Progenitor cell of endocrine pancreas (in vitro differentiated cells): ENCODE measurements at regions not wholly inside any gene's neighbourhood (a gene's known extent, or its start where the extent isn't known, plus 50 kb on each side); places are given as distances from the start of the nearest gene placed in this dataset.

Experiments
- DNase-seq: peaks from one replicate; pipeline ENCODE4 v3.0.0; 2021; ENCODE audit warnings: low spot score; ENCODE audit not compliant: unreplicated experiment
- H3K27ac Mint-ChIP-seq: 2 replicates; pipeline ENCODE4 v1.8.0; 2021; ENCODE audit warnings: mild to moderate bottlenecking, moderate library complexity, mixed read lengths
- H3K27me3 Mint-ChIP-seq: 2 replicates; pipeline ENCODE4 v1.8.0; 2021; ENCODE audit warnings: mixed read lengths
- H3K36me3 Mint-ChIP-seq: 2 replicates; pipeline ENCODE4 v1.8.0; 2022; ENCODE audit warnings: mixed read lengths; ENCODE audit not compliant: insufficient read depth
- H3K4me1 Mint-ChIP-seq: 2 replicates; pipeline ENCODE4 v1.8.0; 2021; ENCODE audit warnings: low read depth, mixed read lengths
- H3K4me3 Mint-ChIP-seq: 2 replicates; pipeline ENCODE4 v1.8.0; 2021; ENCODE audit warnings: low read depth, mild to moderate bottlenecking, moderate library complexity, mixed read lengths
- H3K9me3 Mint-ChIP-seq: 2 replicates; pipeline ENCODE4 v1.8.0; 2021; ENCODE audit warnings: low read depth, mixed read lengths
- TF ChIP-seq, protein P1 (sequence below): fragments of 200-600 bp; sonication (generic); IDR thresholded peaks from one replicate; pipeline ENCODE4 v1.5.0; 2021; ENCODE audit warnings: antibody characterized with exemption, mild to moderate bottlenecking; ENCODE audit not compliant: unreplicated experiment

DNA sequence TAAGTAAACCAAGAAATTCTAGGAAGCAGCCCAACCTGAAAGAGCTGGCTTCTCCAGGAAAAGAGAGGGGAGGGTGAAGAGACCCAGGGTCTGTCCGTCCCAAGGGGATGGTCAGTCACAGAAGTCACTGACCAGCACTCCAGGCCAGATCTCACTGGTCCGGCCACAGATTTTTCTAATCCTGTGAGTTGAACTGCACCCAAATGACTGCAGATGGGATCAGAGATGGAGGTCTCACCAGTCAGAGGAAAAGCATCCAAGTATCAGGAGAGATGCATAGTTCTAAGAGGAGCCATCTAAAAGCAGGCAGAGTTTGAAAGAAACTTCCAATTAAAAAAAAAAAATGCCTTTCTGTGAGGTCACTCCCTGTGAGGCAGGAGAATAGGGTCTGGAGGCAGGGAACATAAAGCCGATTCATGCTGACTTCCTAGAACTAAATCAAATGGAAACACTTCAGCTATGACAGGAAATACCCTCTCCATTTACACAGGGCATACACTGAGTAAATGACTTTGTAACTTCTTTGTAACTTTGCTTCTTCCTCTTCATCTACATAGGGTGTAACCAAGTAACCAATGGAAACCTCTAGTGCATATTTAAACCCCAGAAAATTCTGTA is 144.5 kb downstream of the CCDC34 start:
- no peaks in the 10 kb centered on the region for H3K9me3 Mint-ChIP-seq
- peak overlapping the region; percentile 79 for H3K27ac Mint-ChIP-seq
- no peaks in the 10 kb centered on the region for H3K27me3 Mint-ChIP-seq
- TF ChIP-seq, protein P1, sequence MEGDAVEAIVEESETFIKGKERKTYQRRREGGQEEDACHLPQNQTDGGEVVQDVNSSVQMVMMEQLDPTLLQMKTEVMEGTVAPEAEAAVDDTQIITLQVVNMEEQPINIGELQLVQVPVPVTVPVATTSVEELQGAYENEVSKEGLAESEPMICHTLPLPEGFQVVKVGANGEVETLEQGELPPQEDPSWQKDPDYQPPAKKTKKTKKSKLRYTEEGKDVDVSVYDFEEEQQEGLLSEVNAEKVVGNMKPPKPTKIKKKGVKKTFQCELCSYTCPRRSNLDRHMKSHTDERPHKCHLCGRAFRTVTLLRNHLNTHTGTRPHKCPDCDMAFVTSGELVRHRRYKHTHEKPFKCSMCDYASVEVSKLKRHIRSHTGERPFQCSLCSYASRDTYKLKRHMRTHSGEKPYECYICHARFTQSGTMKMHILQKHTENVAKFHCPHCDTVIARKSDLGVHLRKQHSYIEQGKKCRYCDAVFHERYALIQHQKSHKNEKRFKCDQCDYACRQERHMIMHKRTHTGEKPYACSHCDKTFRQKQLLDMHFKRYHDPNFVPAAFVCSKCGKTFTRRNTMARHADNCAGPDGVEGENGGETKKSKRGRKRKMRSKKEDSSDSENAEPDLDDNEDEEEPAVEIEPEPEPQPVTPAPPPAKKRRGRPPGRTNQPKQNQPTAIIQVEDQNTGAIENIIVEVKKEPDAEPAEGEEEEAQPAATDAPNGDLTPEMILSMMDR, result no peak
- H3K4me3 Mint-ChIP-seq, result peak overlapping the region; percentile 83
- H3K4me1 Mint-ChIP-seq, result peaks cover 34% of the 10 kb centered on the region
- H3K36me3 Mint-ChIP-seq, result peaks cover 2% of the 10 kb centered on the region
- no peak for DNase-seq

DNA sequence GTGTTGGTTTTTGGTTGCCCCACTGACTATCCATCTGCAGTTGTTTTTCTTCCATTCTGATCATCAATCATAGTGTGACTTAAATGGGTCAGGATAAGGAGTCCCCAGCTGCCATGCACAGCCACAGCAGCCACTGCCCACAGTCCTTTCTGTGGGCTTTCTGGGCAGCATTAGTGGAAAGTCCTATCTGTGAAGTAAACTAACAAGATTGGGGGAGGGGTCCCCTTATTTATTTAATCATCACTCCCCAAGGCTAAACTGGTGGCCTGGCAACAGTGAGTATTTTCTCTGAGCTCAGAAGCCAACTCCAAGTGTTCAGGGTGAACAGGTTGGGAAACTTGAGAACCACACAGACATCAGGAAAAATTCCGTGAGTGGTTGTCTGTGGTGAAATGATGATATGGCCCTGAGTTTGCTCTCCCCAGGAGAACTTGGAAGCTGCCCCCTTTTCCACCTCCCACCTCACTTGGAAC is 145.0 kb downstream of the CCDC34 start:
- TF ChIP-seq, protein P1, result no peak
- peaks cover 38% of the 10 kb centered on the region for H3K4me1 Mint-ChIP-seq
- peak overlapping the region; percentile 37 for H3K4me3 Mint-ChIP-seq
- H3K27ac Mint-ChIP-seq, result no peak overlapping the region
- H3K36me3 Mint-ChIP-seq, result peaks cover 2% of the 10 kb centered on the region
- no peaks in the 10 kb centered on the region for H3K27me3 Mint-ChIP-seq
- no peaks in the 10 kb centered on the region for H3K9me3 Mint-ChIP-seq
- no peak for DNase-seq

DNA sequence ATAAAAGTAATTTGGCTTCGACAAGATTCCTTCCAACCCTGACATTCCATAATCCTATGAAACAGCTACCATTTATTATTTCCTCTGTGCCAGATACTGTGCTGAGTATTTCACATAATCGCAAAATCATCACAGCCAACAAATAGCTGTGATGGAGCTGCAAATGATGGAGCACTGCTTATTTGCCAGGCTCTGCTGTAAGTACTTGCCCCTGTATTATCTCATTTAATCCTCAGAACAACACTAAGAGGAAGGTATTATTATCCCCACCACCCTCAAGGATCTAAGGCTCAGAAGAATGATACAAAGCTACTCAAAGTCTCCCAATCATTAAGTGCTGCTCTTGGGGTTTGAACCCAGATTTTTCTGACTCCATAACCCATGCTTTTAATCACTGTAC is 145.5 kb downstream of the CCDC34 start:
- TF ChIP-seq, protein P1, result no peak
- peaks cover 2% of the 10 kb centered on the region for H3K36me3 Mint-ChIP-seq
- no peaks in the 10 kb centered on the region for H3K27me3 Mint-ChIP-seq
- peaks cover 38% of the 10 kb centered on the region for H3K4me1 Mint-ChIP-seq
- peak overlapping the region; percentile 37 for H3K4me3 Mint-ChIP-seq
- no peak for DNase-seq
- no peak overlapping the region for H3K27ac Mint-ChIP-seq
- H3K9me3 Mint-ChIP-seq, result no peaks in the 10 kb centered on the region

DNA sequence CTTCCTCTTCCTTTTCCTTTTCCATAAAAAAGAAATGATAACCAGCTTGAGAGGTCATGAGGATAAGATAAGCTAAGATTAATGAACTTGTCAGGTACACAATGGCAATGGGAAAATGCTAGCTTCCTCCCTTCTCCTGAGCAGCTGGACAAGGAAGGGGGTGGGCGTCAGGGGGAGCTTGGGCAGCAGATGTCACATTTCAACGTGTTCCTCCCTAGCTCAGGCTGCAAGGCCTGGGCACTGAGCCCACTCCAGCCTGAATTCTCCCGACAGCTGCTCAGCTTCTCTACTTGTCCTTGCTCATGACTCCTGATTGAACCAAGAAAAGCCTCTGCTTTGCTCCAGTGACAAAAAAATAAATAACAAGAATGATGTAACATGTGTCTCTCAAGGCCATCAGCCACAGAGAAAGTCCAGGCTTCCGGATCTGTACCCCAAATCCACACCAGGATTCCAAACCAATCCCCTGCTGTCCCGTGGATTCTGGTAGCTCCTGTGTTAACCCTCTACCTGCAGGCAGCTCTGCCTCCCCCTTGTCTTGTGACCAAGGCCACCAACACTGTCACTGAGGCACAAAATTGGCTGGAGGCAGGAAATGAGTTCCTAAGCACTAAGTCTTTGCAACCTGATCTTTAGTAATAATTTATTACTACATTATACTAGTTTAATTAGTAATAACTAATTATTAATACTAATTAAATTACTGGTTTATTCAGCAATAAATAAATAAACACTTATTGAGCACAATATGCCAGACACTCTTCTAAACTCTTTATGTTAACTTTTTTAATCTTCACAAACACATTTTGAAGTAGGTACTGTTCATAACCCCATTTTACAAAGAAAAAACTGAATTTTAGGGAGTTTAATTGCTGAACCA is 146.5 kb downstream of the CCDC34 start:
- Mint-ChIP-seq H3K27me3 (no peaks in the 10 kb centered on the region), H3K27ac (peak overlapping the region; percentile 51), H3K4me3 (peak overlapping the region; percentile 11), H3K36me3 (peaks cover 7% of the 10 kb centered on the region), H3K4me1 (peaks cover 38% of the 10 kb centered on the region), H3K9me3 (no peaks in the 10 kb centered on the region)
- TF ChIP-seq, protein P1, result no peak
- DNase-seq, result no peak

DNA sequence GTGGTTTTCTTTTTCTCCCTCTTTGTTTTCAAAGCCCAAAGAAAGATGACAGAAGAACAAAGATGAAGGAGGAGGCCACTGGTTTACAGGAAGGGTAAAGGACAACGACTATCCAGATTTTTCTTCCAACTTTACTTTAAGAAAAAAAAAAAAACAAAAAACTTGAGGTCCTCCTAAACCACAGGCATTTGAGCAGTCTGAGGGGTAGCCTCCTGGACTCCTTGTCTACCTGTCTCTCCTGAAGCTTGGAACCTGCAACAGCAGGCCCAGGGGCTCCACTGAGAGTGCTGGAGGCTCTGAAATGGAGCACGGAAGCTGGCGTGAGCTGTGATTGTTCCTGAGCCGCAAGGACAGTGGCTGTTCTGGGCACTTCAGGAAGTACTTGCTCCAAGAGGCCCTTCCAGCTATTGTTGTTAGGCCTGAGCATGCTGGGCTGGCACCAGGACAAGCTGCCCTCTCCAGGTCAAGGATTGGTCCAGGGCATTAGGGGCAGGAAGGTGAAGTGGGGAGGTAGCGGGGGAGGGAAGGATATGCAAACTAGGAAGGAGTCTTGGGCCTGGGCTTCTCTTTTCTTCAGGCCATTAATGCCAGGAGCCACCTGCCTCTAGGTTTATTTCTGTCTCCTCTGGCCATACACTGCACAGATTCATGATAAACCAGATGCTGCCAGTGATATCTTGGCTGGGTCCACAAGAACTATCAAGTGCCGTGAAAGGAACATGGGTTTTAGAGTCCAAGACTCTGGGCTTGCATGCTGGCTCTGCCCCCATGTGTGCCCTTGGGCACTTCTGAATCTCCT is 147.3 kb downstream of the CCDC34 start:
- H3K27me3 Mint-ChIP-seq, result no peaks in the 10 kb centered on the region
- TF ChIP-seq, protein P1, result no peak
- no peak overlapping the region for H3K4me3 Mint-ChIP-seq
- H3K27ac Mint-ChIP-seq, result peak overlapping the region; percentile 51
- no peaks in the 10 kb centered on the region for H3K9me3 Mint-ChIP-seq
- no peak for DNase-seq
- H3K4me1 Mint-ChIP-seq, result peaks cover 38% of the 10 kb centered on the region
- peaks cover 7% of the 10 kb centered on the region for H3K36me3 Mint-ChIP-seq
